NCI-H2029 (cell line): ENCODE measurements at regions not wholly inside any gene's neighbourhood (a gene's known extent, or its start where the extent isn't known, plus 50 kb on each side); places are given as distances from the start of the nearest gene placed in this dataset.

ENCODE experiments used
- DNase-seq: peaks from one replicate; lab custom pipeline; 2025; lab: John Stamatoyannopoulos, UW

DNA sequence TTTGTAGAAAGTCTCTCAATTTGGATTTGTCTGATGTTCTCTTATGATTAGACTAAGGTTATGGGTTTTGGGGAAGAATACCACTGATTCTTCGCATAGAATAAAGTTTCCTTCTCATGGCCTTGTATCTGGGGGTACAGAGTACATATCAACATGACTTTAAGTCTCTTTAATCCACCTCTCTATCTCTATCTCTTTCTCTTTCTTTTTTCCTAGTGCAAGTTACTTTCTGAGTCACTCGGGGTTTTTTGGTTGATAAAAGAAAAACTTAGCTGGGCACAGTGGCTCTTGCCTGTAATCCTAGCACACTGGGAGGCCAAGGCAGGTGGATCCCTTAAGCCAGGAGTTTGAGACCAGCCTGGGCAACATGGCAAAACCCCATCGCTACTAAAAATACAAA lies 100.1 kb upstream of the MAP4K3 start:
- DNase-seq: no peak

- DNase-seq: no peak
Observed at GRCh38 chr2:39538718-39539117, 101.6 kb upstream of the MAP4K3 start.

GRCh38 chr2:39540414-39540813 lies 103.3 kb upstream of the MAP4K3 start:
- no peak for DNase-seq

GRCh38 chr2:39541011-39541930 lies 104.2 kb upstream of the MAP4K3 start:
- no peak for DNase-seq

GRCh38 chr2:39542523-39542922 lies 105.4 kb upstream of the MAP4K3 start:
- DNase-seq: no peak

GRCh38 chr2:39545957-39546356 lies 108.9 kb upstream of the MAP4K3 start:
- DNase-seq: no peak

DNA sequence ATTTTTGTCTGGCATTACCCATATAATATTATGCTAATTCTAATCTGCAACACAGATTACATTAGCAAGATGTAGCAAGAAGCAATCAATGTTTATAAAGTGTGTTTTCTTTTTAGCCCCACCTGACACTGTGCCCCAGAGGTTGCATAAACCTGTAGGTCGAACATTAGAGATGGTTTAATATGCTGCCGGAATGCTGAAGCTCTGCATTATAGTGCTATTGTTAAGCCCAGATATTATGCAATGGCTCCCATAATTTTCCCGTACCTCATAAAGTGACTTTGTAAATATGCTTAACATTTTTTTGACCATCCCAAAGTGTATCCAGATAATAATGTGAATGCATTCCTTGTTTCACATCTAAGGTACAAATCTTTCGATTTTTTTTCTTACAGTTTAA lies 109.3 kb upstream of the MAP4K3 start:
- no peak for DNase-seq

DNA sequence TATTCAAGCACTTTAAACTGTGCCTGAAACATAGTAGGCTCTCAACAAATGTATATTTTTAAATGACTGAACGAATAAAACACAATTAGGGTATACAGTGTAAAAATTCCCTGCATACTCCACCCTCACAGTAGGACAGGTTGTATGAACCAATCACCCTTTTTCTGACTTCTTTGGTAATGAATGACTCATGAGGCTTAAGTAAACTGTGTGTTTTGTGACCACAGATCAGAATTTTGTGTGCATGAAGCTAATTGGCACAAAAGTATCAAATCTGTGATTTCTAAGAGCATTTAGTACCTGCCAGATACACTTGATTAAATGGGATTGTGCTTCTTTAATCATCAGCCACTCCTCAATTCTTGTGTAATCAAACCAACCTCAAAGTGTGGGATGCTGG lies 109.9 kb upstream of the MAP4K3 start:
- no peak for DNase-seq

DNA sequence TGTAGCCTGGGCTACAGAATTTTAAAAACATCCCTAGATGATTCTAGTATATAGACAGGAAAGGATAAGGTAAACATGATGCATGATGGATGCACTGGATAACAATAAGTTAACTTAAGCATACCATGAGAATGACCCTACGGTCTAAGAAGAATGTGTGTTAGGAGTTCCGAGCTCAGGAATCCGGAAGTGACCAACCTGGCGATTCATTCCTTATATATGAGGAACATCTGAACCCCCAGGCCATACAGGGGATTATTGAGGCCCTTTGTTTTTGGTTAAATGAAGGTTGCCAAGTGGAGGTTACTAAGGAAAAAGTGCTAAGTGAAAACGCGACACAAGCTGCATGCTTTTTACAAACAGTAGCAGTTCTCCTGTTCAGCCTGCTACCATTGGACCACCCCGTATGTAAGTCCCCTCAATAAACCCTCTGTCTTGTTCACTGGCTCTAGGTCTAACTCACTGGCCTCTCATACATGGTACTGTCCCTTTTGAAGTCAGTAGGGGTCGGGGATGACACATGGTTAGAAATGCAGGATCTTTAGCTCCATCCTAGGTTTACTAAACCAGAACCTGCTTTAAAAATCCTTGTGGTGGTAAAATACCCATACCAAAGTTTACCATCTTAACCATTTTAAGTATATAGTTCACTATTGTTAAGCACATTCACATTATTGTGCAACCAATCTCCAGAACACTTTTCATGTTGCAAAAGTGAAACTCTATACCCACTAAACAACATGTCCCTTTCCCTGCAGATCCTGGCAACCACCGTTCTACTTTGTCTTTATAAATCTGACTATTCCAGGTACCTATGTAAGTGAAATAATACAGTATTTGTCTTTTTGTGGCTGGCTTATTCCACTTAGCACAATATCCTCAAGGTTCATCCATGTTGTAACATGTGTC lies 111.0 kb upstream of the MAP4K3 start:
- DNase-seq: no peak

GRCh38 chr2:39549000-39549399 lies 111.9 kb upstream of the MAP4K3 start:
- no peak for DNase-seq

- DNase-seq: no peak
Observed at GRCh38 chr2:39549718-39550464, 112.8 kb upstream of the MAP4K3 start.

DNA sequence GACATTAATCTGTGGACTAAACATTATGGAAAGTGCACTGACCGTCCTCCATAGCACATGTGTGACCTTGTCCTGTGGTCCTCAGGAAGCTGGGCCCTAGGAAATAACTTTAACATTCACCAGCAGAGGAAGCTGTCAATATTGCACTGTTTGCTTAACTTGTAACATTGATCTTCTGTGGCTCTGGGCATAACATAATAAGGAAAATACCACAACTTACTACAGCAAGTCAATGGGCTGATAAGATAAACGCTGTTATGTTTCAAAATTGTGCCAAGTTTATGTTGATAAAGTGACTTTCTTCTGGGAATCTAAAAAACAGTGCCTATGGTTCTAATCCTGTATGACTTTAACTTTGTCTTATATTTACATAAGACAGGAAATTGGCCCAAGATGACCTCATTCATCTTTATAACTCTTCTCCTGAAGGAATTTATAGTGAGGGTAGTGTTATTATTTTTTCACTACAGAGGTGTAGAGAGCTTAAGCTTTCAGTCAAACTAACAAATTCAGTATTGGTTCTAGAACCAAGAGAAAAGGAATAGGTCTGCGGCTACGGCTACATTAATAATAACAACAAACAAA lies 113.7 kb upstream of the MAP4K3 start:
- DNase-seq: no peak

GRCh38 chr2:39558906-39559305 lies 106.8 kb upstream of the TMEM178A start:
- no peak for DNase-seq

GRCh38 chr2:39563572-39563971 lies 102.1 kb upstream of the TMEM178A start:
- no peak for DNase-seq

DNA sequence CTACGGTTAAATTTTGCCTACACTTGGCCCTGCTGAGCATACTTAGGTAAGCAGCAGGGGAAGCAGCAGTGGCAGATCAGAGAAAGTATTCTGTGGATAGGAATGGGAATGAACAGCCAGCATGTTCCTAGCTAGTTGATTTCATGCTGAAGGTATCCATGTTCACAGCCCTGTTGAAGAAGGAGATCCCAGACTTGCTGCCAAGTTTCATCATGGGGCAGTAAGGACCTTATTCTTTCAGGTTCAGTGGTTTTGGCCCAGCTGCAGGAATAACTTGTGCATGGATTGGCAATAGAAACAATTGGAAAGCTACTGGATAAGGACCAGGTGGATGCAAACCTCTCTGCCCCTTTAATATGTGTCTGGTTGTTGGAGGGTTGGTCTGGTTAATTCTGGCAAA lies 98.2 kb upstream of the TMEM178A start:
- DNase-seq: no peak

- no peak for DNase-seq
Observed at GRCh38 chr2:39568116-39568515, 97.6 kb upstream of the TMEM178A start.

DNA sequence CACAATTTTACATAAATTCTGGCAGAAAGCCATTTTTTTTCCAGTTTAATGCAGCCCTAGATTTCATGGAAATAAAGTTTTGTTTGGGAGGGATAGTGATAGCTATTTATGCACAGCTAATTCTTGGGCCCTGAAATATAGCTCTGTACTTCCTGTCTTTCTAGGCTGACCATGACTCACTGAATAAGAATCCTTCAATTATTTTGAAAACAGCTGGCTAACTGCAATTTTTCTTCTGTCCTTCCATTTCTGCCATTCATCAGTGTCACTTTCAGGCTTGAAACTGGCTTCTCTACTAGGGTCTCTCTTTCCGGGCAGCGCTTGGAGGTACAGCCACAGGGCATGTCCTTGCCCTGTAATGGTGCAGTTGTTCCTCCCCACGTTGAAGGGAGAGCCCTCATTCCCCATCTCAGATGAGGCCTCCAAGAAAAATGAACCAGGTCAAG lies 97.1 kb upstream of the TMEM178A start:
- no peak for DNase-seq

- no peak for DNase-seq
Observed at GRCh38 chr2:39570130-39570555, 95.6 kb upstream of the TMEM178A start.

DNA sequence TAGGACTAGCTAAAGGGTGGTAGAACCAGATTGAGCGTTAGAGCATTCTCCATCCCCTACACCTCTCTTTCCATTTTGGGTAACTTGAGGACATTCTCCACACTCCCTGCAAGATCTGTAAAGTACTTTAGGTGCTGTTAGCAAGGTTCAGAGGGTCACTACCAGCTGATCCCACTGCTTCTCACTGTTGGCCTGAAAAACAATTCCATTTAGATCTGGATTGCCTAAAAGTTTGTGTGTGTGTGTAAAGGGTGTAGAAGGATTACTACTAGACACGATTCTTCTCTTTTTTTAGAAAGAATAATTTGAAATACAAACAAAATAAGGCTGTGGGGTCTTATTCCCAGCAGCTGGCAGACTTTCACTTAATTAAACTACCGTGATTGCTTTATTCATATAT lies 95.1 kb upstream of the TMEM178A start:
- DNase-seq: no peak

DNA sequence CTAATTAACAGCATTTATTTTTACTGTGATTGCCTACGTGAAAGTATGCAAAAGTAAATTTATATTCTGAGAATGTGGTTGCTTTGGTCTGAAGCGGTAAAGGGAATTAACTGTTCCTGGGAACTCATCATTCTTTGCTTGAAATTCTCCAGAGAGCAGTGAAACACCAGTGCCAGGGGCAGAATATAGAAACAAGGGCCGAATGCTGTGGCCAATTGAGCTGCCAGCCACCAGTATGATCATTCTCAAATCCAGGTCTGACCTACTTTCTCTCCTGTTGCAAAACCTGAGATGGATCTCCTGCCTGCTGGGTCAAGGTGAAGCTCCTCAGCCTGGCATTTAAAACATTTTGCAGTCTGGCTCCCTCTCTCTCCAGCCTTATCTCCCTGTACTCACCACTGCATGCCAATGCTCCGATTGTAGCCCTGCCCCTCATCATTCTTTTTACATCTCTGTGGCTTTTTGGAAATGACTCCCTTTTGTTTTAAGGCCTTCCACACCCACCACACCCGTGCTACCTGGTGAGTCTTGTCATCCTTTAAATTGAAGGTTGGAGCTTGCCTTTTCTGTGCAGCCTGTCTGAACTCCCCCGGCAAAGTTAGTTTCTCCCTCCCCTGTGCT lies 94.5 kb upstream of the TMEM178A start:
- DNase-seq: no peak

DNA sequence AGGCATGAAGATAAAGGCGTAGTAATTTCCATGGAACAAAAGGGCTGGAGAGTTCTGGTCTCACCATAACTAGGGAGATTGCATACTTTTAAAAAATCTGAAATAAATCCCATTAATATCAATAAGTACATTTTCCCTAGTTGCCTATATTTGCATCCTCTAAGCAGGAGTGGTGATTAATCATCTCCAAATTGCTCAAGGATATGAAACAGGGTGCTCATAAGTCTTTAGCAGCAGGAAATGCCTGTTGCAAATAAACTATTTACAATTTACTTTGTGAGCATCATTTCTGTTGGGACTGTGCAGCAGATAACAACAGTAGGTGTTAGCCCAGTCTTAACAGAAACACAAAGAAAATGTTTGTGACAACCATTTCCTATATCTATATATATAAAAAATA lies 92.4 kb upstream of the TMEM178A start:
- DNase-seq: no peak
